ENCODE measurements at regions not wholly inside any gene's neighbourhood (a gene's known extent, or its start where the extent isn't known, plus 50 kb on each side); places are given as distances from the start of the nearest gene placed in this dataset.

DNA sequence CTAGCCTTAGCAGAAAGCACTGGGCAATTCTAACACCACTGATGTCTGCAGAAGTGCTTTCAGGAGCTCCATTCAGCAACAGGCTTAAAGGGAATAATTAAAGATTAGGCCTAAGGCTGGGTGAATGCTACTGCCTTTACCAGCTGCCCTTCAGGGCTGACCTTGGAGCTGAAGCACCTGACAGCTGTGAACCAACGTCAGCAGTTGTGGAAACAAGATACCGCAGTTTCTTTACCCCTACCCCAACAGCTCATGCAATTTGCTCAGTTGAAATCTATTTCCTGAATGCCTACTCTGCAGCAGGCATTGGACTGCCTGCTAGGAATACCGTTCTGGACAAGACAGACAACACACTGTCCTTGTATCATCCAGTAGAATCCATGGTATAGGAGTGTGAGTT, 51.5 kb upstream of the ADTRP start:
- ChIA-PET CTCF (ENCODE audit: low intra/inter-chr PET ratio) (no interaction called here), POLR2A (interaction anchor here (0.7 to 1.0 kb wide), 2 partner anchors 19 to 56 kb away, joined by 3 to 4 read pairs; no protein-coding TSS in a partner anchor)
- Histone ChIP-seq H4K20me1 (replicated peaks; ENCODE audit: control insufficient read depth, insufficient read depth, low read length) (no peaks in the 10 kb centered on the region), H3K9me1 (ENCODE audit: control insufficient read depth, insufficient read depth, low read length) (no peaks in the 10 kb centered on the region), H3K27ac (ENCODE audit: extremely low read depth, low read depth, low read length) (no peak overlapping the region), H2AFZ (ENCODE audit: low read depth, low read length) (peak overlapping the region; percentile 56), H3K4me3 (no peak overlapping the region), H3K79me2 (ENCODE audit: control insufficient read depth, insufficient read depth, low read length) (no peaks in the 10 kb centered on the region), H3K4me2 (ENCODE audit: insufficient read depth, low read length) (no peak overlapping the region), H3K36me3 (ENCODE audit: control insufficient read depth, insufficient read depth, low read length) (no peaks in the 10 kb centered on the region), H3K9ac (ENCODE audit: insufficient read depth in 1 of 2, low read depth in 2 of 2, low read length in 2 of 2) (no peak overlapping the region), H3K27me3 (ENCODE audit: control insufficient read depth in 2 of 2, insufficient read depth in 2 of 2, low read length in 2 of 2) (no peaks in the 10 kb centered on the region), H3K4me1 (replicated peaks in 1 of 2; ENCODE audit: control insufficient read depth in 2 of 2, insufficient read depth in 2 of 2, low read length in 2 of 2) (peaks cover 14 to 27% of the 10 kb centered on the region in 2 experiments; a peak in 4 of 5 replicates), H3K9me3 (replicated peaks; ENCODE audit: control insufficient read depth, insufficient read depth, low read depth, low read length) (0 out of 2 replicates have a peak, but pooled peaks cover 4% of the 10 kb centered on the region)
- ATAC-seq (no peak), FAIRE-seq (no peak), DNase-seq (ENCODE audit: extremely low read depth in 1 of 4, low spot score in 3 of 4) (peak in 1 of 4 experiments; percentile 19)
- intact Hi-C loops (cut with micrococcal nuclease) (loop anchor here (5.0 kb wide), 2 partner anchors 102 to 177 kb away; no protein-coding TSS in a partner anchor), in situ Hi-C loops (cut with MboI) (no loop called here)
- WGBS (ENCODE audit: insufficient coverage, low coverage, missing lambda C conversion rate): 31% methylated on average over 3 of the region's 3 CpGs
- BruUV-seq (replicated peaks): no TSS peak
- TF ChIP-seq CTCFL (IDR thresholded peaks at IDR 0.05; ENCODE audit: borderline replicate concordance, insufficient read depth, low read depth, low read length, poor library complexity, severe bottlenecking) (no peak), CBFA2T3 (IDR thresholded peaks at IDR 0.05) (peak; percentile 21; the same call in 1 of the 2 replicates), MAFG (tag; conservative IDR thresholded peaks at IDR 0.05) (no peak), SREBF1 (IDR thresholded peaks at IDR 0.05; ENCODE audit: borderline replicate concordance, low read depth, low read length) (no peak), CHAMP1 (IDR thresholded peaks at IDR 0.05) (no peak), ESRRA (IDR thresholded peaks at IDR 0.05; ENCODE audit: borderline replicate concordance, low read depth) (peak; percentile 76), THAP12 (CRISPR knock-in tag; IDR thresholded peaks at IDR 0.05) (no peak), HDAC1 (IDR thresholded peaks at IDR 0.05) (no peak)

All from K562 (cell line).